ENCODE measurements at regions not wholly inside any gene's neighbourhood (a gene's known extent, or its start where the extent isn't known, plus 50 kb on each side); places are given as distances from the start of the nearest gene placed in this dataset.

GRCh38 chr18:22765896-22766295 lies 167.2 kb upstream of the RBBP8 start:
- TF ChIP-seq EZH2phosphoT487 (conservative IDR thresholded peaks at IDR 0.05; ENCODE audit: low read length) (no peak), CTCF (IDR thresholded peaks at IDR 0.05; ENCODE audit: insufficient read depth, low read length, poor library complexity, severe bottlenecking) (no peak)
- no peaks in the 10 kb centered on the region for H3K9me2 ChIP-seq (replicated peaks; ENCODE audit: insufficient read depth, low read length)
- no peaks in the 10 kb centered on the region for H4K20me1 ChIP-seq (ENCODE audit: low read depth, low read length)

GRCh38 chr18:22767653-22768052 lies 165.5 kb upstream of the RBBP8 start:
- Histone ChIP-seq H4K20me1 (ENCODE audit: low read depth, low read length) (no peaks in the 10 kb centered on the region), H3K9me2 (replicated peaks; ENCODE audit: insufficient read depth, low read length) (no peaks in the 10 kb centered on the region), H3K36me3 (ENCODE audit: low read length) (no peaks in the 10 kb centered on the region), H3K79me2 (ENCODE audit: insufficient read depth, low read length) (no peaks in the 10 kb centered on the region), H2AFZ (ENCODE audit: low read depth, low read length, severe bottlenecking) (no peak overlapping the region), H3K4me3 (ENCODE audit: insufficient read depth, low read length, poor library complexity, severe bottlenecking) (no peak overlapping the region), H3K9me3 (ENCODE audit: insufficient read depth, low read length) (0 out of 2 replicates have a peak, but pooled peaks cover 4% of the 10 kb centered on the region), H3K27ac (ENCODE audit: low read depth, low read length) (no peak overlapping the region), H3K27me3 (ENCODE audit: low read length) (no peaks in the 10 kb centered on the region), H3K4me2 (ENCODE audit: low read depth, low read length, poor library complexity, severe bottlenecking) (no peak overlapping the region), H3K9ac (ENCODE audit: low read length) (no peak overlapping the region), H3F3A (ENCODE audit: insufficient read depth) (no peaks in the 10 kb centered on the region)
- TF ChIP-seq EZH2phosphoT487 (conservative IDR thresholded peaks at IDR 0.05; ENCODE audit: low read length): no peak
- no peak for TF ChIP-seq CTCF (IDR thresholded peaks at IDR 0.05; ENCODE audit: insufficient read depth, low read length, poor library complexity, severe bottlenecking)

More at GRCh38 chr18:22765896-22766295, 167.2 kb upstream of the RBBP8 start:
- H3K79me2 ChIP-seq (ENCODE audit: insufficient read depth, low read length): no peaks in the 10 kb centered on the region
- H3K9ac ChIP-seq (ENCODE audit: low read length): no peak overlapping the region
- no peak overlapping the region for H3K27ac ChIP-seq (ENCODE audit: low read depth, low read length)
- H3F3A ChIP-seq (ENCODE audit: insufficient read depth): no peaks in the 10 kb centered on the region
- no peak overlapping the region for H3K4me3 ChIP-seq (ENCODE audit: insufficient read depth, low read length, poor library complexity, severe bottlenecking)
- H3K9me3 ChIP-seq (ENCODE audit: insufficient read depth, low read length): no peaks in the 10 kb centered on the region
- no peak overlapping the region for H3K4me2 ChIP-seq (ENCODE audit: low read depth, low read length, poor library complexity, severe bottlenecking)
- no peaks in the 10 kb centered on the region for H3K36me3 ChIP-seq (ENCODE audit: low read length)
- H2AFZ ChIP-seq (ENCODE audit: low read depth, low read length, severe bottlenecking): no peak overlapping the region
- no peaks in the 10 kb centered on the region for H3K27me3 ChIP-seq (ENCODE audit: low read length)

- Histone ChIP-seq H3K4me2 (ENCODE audit: low read depth, low read length, poor library complexity, severe bottlenecking) (no peak overlapping the region), H3K27ac (ENCODE audit: low read depth, low read length) (no peak overlapping the region), H3K9me3 (ENCODE audit: insufficient read depth, low read length) (0 out of 2 replicates have a peak, but pooled peaks cover 4% of the 10 kb centered on the region), H4K20me1 (ENCODE audit: low read depth, low read length) (no peaks in the 10 kb centered on the region), H3K27me3 (ENCODE audit: low read length) (no peaks in the 10 kb centered on the region), H3F3A (ENCODE audit: insufficient read depth) (no peaks in the 10 kb centered on the region), H3K9me2 (replicated peaks; ENCODE audit: insufficient read depth, low read length) (no peaks in the 10 kb centered on the region), H3K79me2 (ENCODE audit: insufficient read depth, low read length) (no peaks in the 10 kb centered on the region), H3K4me3 (ENCODE audit: insufficient read depth, low read length, poor library complexity, severe bottlenecking) (no peak overlapping the region), H2AFZ (ENCODE audit: low read depth, low read length, severe bottlenecking) (no peak overlapping the region), H3K9ac (ENCODE audit: low read length) (no peak overlapping the region), H3K36me3 (ENCODE audit: low read length) (no peaks in the 10 kb centered on the region)
- TF ChIP-seq CTCF (IDR thresholded peaks at IDR 0.05; ENCODE audit: insufficient read depth, low read length, poor library complexity, severe bottlenecking) (no peak), EZH2phosphoT487 (conservative IDR thresholded peaks at IDR 0.05; ENCODE audit: low read length) (no peak)
Measured at GRCh38 chr18:22773944-22774343, 159.2 kb upstream of the RBBP8 start.
